ENCODE measurements at regions not wholly inside any gene's neighbourhood (a gene's known extent, or its start where the extent isn't known, plus 50 kb on each side); places are given as distances from the start of the nearest gene placed in this dataset.
"Not testable (repeated sequence)": the region's sequence is repeated elsewhere in the genome, so short reads cannot be mapped to it uniquely, and the experiment has no call there.

- 70 to 83% (median 75%) methylated on average over 1 of the region's 1 CpG for WGBS, 5 donors
- peaks cover 0 to 7% (median 2%) of the 10 kb centered on the region in 8 donors for H3K9me3 ChIP-seq
- H3K4me3 ChIP-seq = no peak overlapping the region
- H3K36me3 ChIP-seq = no peaks in the 10 kb centered on the region
- no peak for DNase-seq
- TF ChIP-seq POLR2A (IDR thresholded peaks at IDR 0.05) (no peak), POLR2AphosphoS5 (IDR thresholded peaks at IDR 0.05) (no peak), CTCF (IDR thresholded peaks at IDR 0.05 in 8 of 11, conservative IDR thresholded peaks at IDR 0.05 in 3 of 11) (no peak)
- H3K27ac ChIP-seq = no peak overlapping the region
- intact Hi-C loops (cut with DNase I; ENCODE audit: low total_unique reads) = no loop called here
- H3K27me3 ChIP-seq (replicated peaks in 1 of 7) = no peaks in the 10 kb centered on the region
- H3K4me1 ChIP-seq = no peaks in the 10 kb centered on the region
Observed at GRCh38 chr5:26386532-26386931, 651.9 kb downstream of the CDH9 start.

- H3K4me3 ChIP-seq, H3K36me3 ChIP-seq: not testable (repeated sequence)
Observed at GRCh38 chr5:26364624-26365023, 673.8 kb downstream of the CDH9 start.

GRCh38 chr5:26343801-26344325 is 694.5 kb downstream of the CDH9 start:
- no peak for DNase-seq
- Histone ChIP-seq H3K36me3 (no peaks in the 10 kb centered on the region), H3K4me3 (no peak overlapping the region), H3K4me1 (no peaks in the 10 kb centered on the region), H3K27me3 (replicated peaks in 1 of 7) (no peaks in the 10 kb centered on the region), H3K9me3 (peaks cover 0 to 12% (median 0%) of the 10 kb centered on the region in 8 donors), H3K27ac (no peak overlapping the region)
- WGBS, 5 donors = 55 to 78% (median 70%) methylated on average over 3 of the region's 3 CpGs
- intact Hi-C loops (cut with DNase I; ENCODE audit: low total_unique reads) = no loop called here
- TF ChIP-seq POLR2A (IDR thresholded peaks at IDR 0.05) (no peak), CTCF (IDR thresholded peaks at IDR 0.05 in 8 of 11, conservative IDR thresholded peaks at IDR 0.05 in 3 of 11) (no peak), POLR2AphosphoS5 (IDR thresholded peaks at IDR 0.05) (no peak)

More at GRCh38 chr5:26364624-26365023, 673.8 kb downstream of the CDH9 start:
- H3K27ac ChIP-seq; H3K4me1 ChIP-seq; H3K27me3 ChIP-seq (replicated peaks in 1 of 7); DNase-seq; intact Hi-C loops (cut with DNase I; ENCODE audit: low total_unique reads): not testable (repeated sequence)
- WGBS, 5 donors = 66 to 84% (median 76%) methylated on average over 4 of the region's 4 CpGs
- peaks cover 0 to 86% (median 72%) of the 10 kb centered on the region in 8 donors for H3K9me3 ChIP-seq

- no peak overlapping the region for H3K27ac ChIP-seq
- WGBS, 5 donors = 50 to 66% (median 58%) methylated on average over 1 of the region's 1 CpG
- peaks cover 0 to 21% (median 0%) of the 10 kb centered on the region in 8 donors for H3K9me3 ChIP-seq
- no peaks in the 10 kb centered on the region for H3K4me1 ChIP-seq
- intact Hi-C loops (cut with DNase I; ENCODE audit: low total_unique reads) = no loop called here
- DNase-seq = no peak
- H3K27me3 ChIP-seq (replicated peaks in 1 of 7) = no peaks in the 10 kb centered on the region
- TF ChIP-seq POLR2AphosphoS5 (IDR thresholded peaks at IDR 0.05) (no peak), POLR2A (IDR thresholded peaks at IDR 0.05) (no peak), CTCF (IDR thresholded peaks at IDR 0.05 in 8 of 11, conservative IDR thresholded peaks at IDR 0.05 in 3 of 11) (no peak)
- no peaks in the 10 kb centered on the region for H3K36me3 ChIP-seq
- no peak overlapping the region for H3K4me3 ChIP-seq
Observed at GRCh38 chr5:26339576-26339975, 698.8 kb downstream of the CDH9 start.

All from spleen (tissue), 11 donors.